Spleen (tissue), 11 donors: ENCODE measurements at regions not wholly inside any gene's neighbourhood (a gene's known extent, or its start where the extent isn't known, plus 50 kb on each side); places are given as distances from the start of the nearest gene placed in this dataset.

ENCODE experiments used
- DNase-seq: peaks from one replicate; pipeline ENCODE4 v3.0.0-alpha.2; 2020
- H3K27ac ChIP-seq, 8 donors: fragments of 200-600 bp; sonication (generic) in 7 of 8; 1 replicate in 4 of 8; 2 replicates in 4 of 8; pipeline versions ENCODE4 v1.5.0 to v1.8.0; 2016 to 2021; ENCODE audit warnings: inconsistent platforms in 4 of 8, mild to moderate bottlenecking in 4 of 8, moderate library complexity in 1 of 8
- H3K27me3 ChIP-seq, 7 donors: fragments of 200-600 bp; sonication (generic) in 6 of 7; replicated peaks in 1 of 7; 1 replicate in 4 of 7; 2 replicates in 3 of 7; pipeline versions ENCODE4 v1.5.0 to v1.8.0; 2016 to 2021; ENCODE audit warnings: inconsistent platforms in 3 of 7, mild to moderate bottlenecking in 1 of 7
- H3K36me3 ChIP-seq, 6 donors: fragments of 200-600 bp; sonication (generic) in 5 of 6; 1 replicate in 4 of 6; 2 replicates in 2 of 6; pipeline versions ENCODE4 v1.5.0 to v1.8.0; 2016 to 2021; ENCODE audit warnings: inconsistent platforms in 2 of 6
- H3K4me1 ChIP-seq, 6 donors: fragments of 200-600 bp; sonication (generic) in 5 of 6; 1 replicate in 3 of 6; 2 replicates in 3 of 6; pipeline versions ENCODE4 v1.5.0 to v1.8.0; 2016 to 2021; ENCODE audit warnings: inconsistent platforms in 3 of 6
- H3K4me3 ChIP-seq, 8 donors: fragments of 200-600 bp; sonication (generic) in 7 of 8; 1 replicate in 4 of 8; 2 replicates in 4 of 8; pipeline versions ENCODE4 v1.5.0 to v1.8.0; 2016 to 2021; ENCODE audit warnings: inconsistent platforms in 4 of 8, mild to moderate bottlenecking in 4 of 8, moderate library complexity in 2 of 8
- H3K9me3 ChIP-seq, 8 donors: fragments of 200-600 bp; sonication (generic) in 7 of 8; 1 replicate in 4 of 8; 2 replicates in 4 of 8; pipeline versions ENCODE4 v1.5.0 to v1.8.0; 2016 to 2021; ENCODE audit warnings: inconsistent platforms in 4 of 8
- POLR2A ChIP-seq, 3 donors: fragments of 450-650 bp; IDR thresholded peaks; one replicate each; pipeline ENCODE4 v1.5.1; 2017; ENCODE audit warnings: antibody characterized with exemption in 3 of 3, mild to moderate bottlenecking in 1 of 3
- POLR2AphosphoS5 ChIP-seq, 3 donors: sonication (generic); formaldehyde crosslinking; IDR thresholded peaks; one replicate each; pipeline ENCODE4 v1.5.1; 2017; ENCODE audit warnings: antibody characterized with exemption in 3 of 3
- WGBS, 5 donors: extraction: QIAGEN DNeasy Blood & Tissue Kit in 3 of 5; methylation state at CpG; one replicate each; pipeline versions ENCODE4 v1.1.5 to v1.1.7; 2013 to 2018; 5-methylcytosine and 5-hydroxymethylcytosine counted together
- intact Hi-C: fragments of 100-400 bp; cut with DNase I; formaldehyde crosslinking; loops from one replicate; pipeline ENCODE4 v1.15.0; 2023; ENCODE audit warnings: low total_unique reads
- TF ChIP-seq, protein P1 (sequence below), 11 experiments: fragments of 200-600 bp in 7 of 11; fragments of 450-650 bp in 4 of 11; sonication (generic) in 4 of 11; IDR thresholded peaks in 8 of 11; conservative IDR thresholded peaks in 3 of 11; 1 replicate in 7 of 11; 2 replicates in 4 of 11; pipeline versions ENCODE4 v1.4.0 to v1.8.0; 2016 to 2021; ENCODE audit warnings: antibody characterized with exemption in 11 of 11, inconsistent platforms in 4 of 11, mild to moderate bottlenecking in 1 of 11
- donor health status: healthy with polysubstance abuse.
- donor health status: DM: no; HTN: no; CAD: no; lungs with moderate emphysema.
- donor health status: DM: no; HTN: no; CAD: no.
- donor health status: Bipolar disorder and iron deficiency.
- donor health status: healthy.
- donor health status: DM: no; HTN: no; CAD: no.
- donor health status: DM: yes; HTN: yes; CAD: no.

DNA sequence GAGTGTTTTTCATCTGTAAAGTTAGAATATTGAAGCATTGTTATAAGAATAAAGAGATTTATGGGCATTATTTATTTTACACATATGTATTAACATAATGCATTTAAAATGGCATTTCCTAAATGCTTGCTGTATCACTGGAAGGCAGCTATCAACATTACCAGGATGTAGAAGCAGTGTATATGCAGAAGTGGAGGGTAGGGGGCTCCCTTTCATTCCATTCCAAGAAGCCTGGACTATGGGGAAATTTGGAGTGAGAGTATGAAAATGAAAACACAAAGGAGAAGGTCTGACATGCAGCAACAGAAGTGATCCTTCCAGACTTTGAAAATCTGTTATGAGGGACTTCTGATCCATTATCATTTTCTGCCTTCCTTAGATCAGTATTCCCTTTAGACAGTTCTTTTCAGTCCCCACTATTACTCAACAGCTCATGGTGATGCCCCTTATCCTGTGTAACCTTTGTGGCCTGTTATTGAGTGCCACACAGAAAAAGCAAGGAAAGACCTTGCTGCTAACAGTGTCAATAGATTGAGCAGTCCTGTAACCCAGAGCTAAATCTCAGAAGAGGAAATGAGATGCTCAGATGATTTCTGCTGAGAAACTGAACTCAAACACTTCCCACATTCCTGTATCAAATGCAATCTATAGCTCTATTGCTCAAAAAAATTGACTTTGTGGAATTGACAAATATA lies 216.6 kb downstream of the HNMT start:
- Histone ChIP-seq H3K27me3 (no peaks in the 10 kb centered on the region), H3K9me3 (no peaks in the 10 kb centered on the region), H3K4me1 (no peaks in the 10 kb centered on the region), H3K36me3 (no peaks in the 10 kb centered on the region), H3K27ac (no peak overlapping the region), H3K4me3 (no peak overlapping the region)
- intact Hi-C loops, result no loop called here
- no peak for DNase-seq
- TF ChIP-seq, protein P1, sequence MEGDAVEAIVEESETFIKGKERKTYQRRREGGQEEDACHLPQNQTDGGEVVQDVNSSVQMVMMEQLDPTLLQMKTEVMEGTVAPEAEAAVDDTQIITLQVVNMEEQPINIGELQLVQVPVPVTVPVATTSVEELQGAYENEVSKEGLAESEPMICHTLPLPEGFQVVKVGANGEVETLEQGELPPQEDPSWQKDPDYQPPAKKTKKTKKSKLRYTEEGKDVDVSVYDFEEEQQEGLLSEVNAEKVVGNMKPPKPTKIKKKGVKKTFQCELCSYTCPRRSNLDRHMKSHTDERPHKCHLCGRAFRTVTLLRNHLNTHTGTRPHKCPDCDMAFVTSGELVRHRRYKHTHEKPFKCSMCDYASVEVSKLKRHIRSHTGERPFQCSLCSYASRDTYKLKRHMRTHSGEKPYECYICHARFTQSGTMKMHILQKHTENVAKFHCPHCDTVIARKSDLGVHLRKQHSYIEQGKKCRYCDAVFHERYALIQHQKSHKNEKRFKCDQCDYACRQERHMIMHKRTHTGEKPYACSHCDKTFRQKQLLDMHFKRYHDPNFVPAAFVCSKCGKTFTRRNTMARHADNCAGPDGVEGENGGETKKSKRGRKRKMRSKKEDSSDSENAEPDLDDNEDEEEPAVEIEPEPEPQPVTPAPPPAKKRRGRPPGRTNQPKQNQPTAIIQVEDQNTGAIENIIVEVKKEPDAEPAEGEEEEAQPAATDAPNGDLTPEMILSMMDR (IDR thresholded peaks at IDR 0.05 in 8 of 11, conservative IDR thresholded peaks at IDR 0.05 in 3 of 11), result no peak
- TF ChIP-seq POLR2A (IDR thresholded peaks at IDR 0.05), result no peak
- no peak for TF ChIP-seq POLR2AphosphoS5 (IDR thresholded peaks at IDR 0.05)

DNA sequence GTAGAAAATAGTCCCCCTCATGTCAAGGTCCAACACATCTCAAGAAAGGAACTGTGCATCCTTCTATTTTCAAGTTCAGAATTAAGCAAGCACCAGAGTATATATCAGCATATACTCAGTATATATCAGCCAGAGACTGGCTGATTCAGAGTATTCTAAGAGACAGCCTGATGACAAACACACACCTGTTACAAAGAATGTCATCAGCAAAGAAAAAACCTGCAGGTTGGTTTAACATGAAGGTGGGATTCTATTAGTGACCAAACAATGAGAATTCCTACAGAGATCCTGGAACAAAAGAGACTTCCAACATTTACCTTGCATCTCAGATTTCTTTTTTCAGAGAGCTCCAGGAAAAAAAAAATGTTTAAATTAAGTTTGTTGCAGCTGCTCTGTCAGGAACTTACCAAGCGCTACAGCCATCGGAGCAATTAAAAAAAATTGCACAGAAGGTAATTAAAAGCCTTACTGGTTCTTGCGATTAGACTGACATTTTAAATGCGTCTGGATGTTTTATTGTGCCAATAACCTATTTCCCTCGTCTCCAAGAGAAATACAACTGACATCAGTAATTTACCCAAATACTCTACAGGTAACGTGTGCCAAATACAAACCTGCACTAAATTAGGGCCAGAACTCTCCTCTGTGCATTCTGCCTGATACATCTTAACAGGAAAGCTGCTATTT lies 218.1 kb downstream of the HNMT start:
- no peaks in the 10 kb centered on the region for H3K27me3 ChIP-seq
- H3K36me3 ChIP-seq, result no peaks in the 10 kb centered on the region
- no peaks in the 10 kb centered on the region for H3K9me3 ChIP-seq
- H3K27ac ChIP-seq, result no peak overlapping the region
- intact Hi-C loops, result no loop called here
- no peak for DNase-seq
- TF ChIP-seq, protein P1 (IDR thresholded peaks at IDR 0.05 in 8 of 11, conservative IDR thresholded peaks at IDR 0.05 in 3 of 11), result no peak
- no peak for TF ChIP-seq POLR2A (IDR thresholded peaks at IDR 0.05)
- no peak for TF ChIP-seq POLR2AphosphoS5 (IDR thresholded peaks at IDR 0.05)
- no peak overlapping the region for H3K4me3 ChIP-seq
- H3K4me1 ChIP-seq, result no peaks in the 10 kb centered on the region
- 90 to 93% (median 92%) methylated on average over 6 of the region's 6 CpGs for WGBS, 5 donors

DNA sequence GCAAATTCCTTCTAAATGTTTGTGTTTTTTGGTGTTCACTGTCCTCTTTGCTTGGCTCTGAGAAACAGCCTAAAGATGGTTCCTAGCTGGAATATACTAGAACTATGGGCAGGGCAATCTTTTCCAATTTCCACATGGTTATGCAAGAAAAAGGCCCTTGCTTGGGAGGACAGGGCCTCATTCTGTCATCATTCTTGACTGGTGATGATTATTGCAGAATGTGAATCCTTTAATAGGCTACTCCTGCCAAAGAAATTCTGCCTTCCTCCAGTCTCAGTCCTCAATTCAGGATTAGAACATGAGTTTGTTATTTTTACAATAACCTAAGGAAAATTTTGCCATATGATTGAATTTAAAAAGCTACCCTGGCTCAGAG lies 218.7 kb downstream of the HNMT start:
- Histone ChIP-seq H3K27ac (no peak overlapping the region), H3K4me1 (no peaks in the 10 kb centered on the region), H3K4me3 (no peak overlapping the region), H3K36me3 (no peaks in the 10 kb centered on the region), H3K27me3 (no peaks in the 10 kb centered on the region), H3K9me3 (no peaks in the 10 kb centered on the region)
- intact Hi-C loops, result no loop called here
- DNase-seq, result no peak
- no peak for TF ChIP-seq POLR2A (IDR thresholded peaks at IDR 0.05)

DNA sequence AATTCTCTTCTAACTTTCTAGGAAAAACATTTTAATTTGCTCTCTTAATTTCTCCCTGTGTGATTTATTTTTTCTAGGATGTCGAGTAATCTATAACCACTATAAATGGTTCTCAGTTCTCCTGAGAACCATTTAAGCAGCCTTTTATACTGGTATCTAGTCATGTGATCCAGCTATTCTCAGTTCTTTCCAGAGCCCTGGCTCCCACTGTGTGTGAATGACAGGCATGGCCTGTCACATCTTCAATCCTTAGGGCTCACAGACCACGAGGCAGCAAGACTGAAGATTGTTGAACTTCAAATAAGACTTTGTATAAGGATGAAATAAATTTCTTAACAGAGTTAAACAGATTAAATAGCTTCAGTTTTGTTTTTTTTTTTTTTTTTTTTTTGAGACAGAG lies 219.4 kb downstream of the HNMT start:
- intact Hi-C loops, result no loop called here
- Histone ChIP-seq H3K4me3 (no peak overlapping the region), H3K36me3 (no peaks in the 10 kb centered on the region), H3K9me3 (no peaks in the 10 kb centered on the region), H3K27me3 (no peaks in the 10 kb centered on the region), H3K4me1 (no peaks in the 10 kb centered on the region), H3K27ac (no peak overlapping the region)
- no peak for DNase-seq
- WGBS, 5 donors, result 77 to 89% (median 82%) methylated on average over 2 of the region's 2 CpGs
- TF ChIP-seq POLR2AphosphoS5 (IDR thresholded peaks at IDR 0.05), result no peak
- TF ChIP-seq, protein P1 (IDR thresholded peaks at IDR 0.05 in 8 of 11, conservative IDR thresholded peaks at IDR 0.05 in 3 of 11), result no peak
- no peak for TF ChIP-seq POLR2A (IDR thresholded peaks at IDR 0.05)
